GM12892 (cell line): ENCODE measurements at regions not wholly inside any gene's neighbourhood (a gene's known extent, or its start where the extent isn't known, plus 50 kb on each side); places are given as distances from the start of the nearest gene placed in this dataset.

Experiments
- DNase-seq: peaks from one replicate; pipeline ENCODE4 v3.0.0; 2011; ENCODE audit not compliant: insufficient read length
- FAIRE-seq: peaks from 2 replicates; lab custom pipeline; 2011; peaks lifted over from hg19 to GRCh38; lab: Jason Lieb, UNC
- POLR2A ChIP-seq: IDR thresholded peaks from 2 replicates; pipeline ENCODE4 v1.6.1; 2011; ENCODE audit warnings: low read depth, low read length, control low read depth
- POLR2AphosphoS5 ChIP-seq: IDR thresholded peaks from 2 replicates; pipeline ENCODE4 v1.6.1; 2011; ENCODE audit warnings: low read depth, low read length, control low read depth
- TAF1 ChIP-seq: IDR thresholded peaks from 2 replicates; pipeline ENCODE4 v1.6.1; 2011; ENCODE audit warnings: low read depth, mild to moderate bottlenecking, control low read depth, low read length, borderline replicate concordance

- no peak for FAIRE-seq
- TF ChIP-seq POLR2A (no peak), POLR2AphosphoS5 (no peak), TAF1 (no peak)
- no peak for DNase-seq
These were observed 427.0 kb upstream of the CPEB2 start for GRCh38 chr4:14575289-14575688.

- no peak for TF ChIP-seq POLR2AphosphoS5
- TF ChIP-seq POLR2A: no peak
- TF ChIP-seq TAF1: no peak
- FAIRE-seq: no peak
- DNase-seq: no peak
These were observed 426.4 kb upstream of the CPEB2 start for GRCh38 chr4:14575919-14576318.

GRCh38 chr4:14580061-14580460, 422.2 kb upstream of the CPEB2 start:
- FAIRE-seq: no peak
- no peak for TF ChIP-seq POLR2AphosphoS5
- TF ChIP-seq POLR2A: no peak
- no peak for TF ChIP-seq TAF1
- no peak for DNase-seq

GRCh38 chr4:14581741-14582140, 420.5 kb upstream of the CPEB2 start:
- TF ChIP-seq POLR2A (no peak), POLR2AphosphoS5 (no peak), TAF1 (no peak)
- FAIRE-seq (no peak), DNase-seq (no peak)

- DNase-seq: no peak
- TF ChIP-seq POLR2A: no peak
- TF ChIP-seq TAF1: no peak
- no peak for TF ChIP-seq POLR2AphosphoS5
- no peak for FAIRE-seq
These were observed 419.6 kb upstream of the CPEB2 start for GRCh38 chr4:14582677-14583076.

- TF ChIP-seq TAF1 (no peak), POLR2A (no peak), POLR2AphosphoS5 (no peak)
- no peak for FAIRE-seq
- no peak for DNase-seq
These were observed 418.9 kb upstream of the CPEB2 start for GRCh38 chr4:14583331-14583730.

- FAIRE-seq (no peak), DNase-seq (no peak)
- TF ChIP-seq TAF1 (no peak), POLR2AphosphoS5 (no peak), POLR2A (no peak)
These were observed 418.5 kb upstream of the CPEB2 start for GRCh38 chr4:14583752-14584151.

GRCh38 chr4:14592950-14593349, 409.3 kb upstream of the CPEB2 start:
- TF ChIP-seq POLR2AphosphoS5: no peak
- no peak for TF ChIP-seq POLR2A
- TF ChIP-seq TAF1: no peak
- FAIRE-seq (no peak), DNase-seq (no peak)

- FAIRE-seq (no peak), DNase-seq (no peak)
- no peak for TF ChIP-seq TAF1
- TF ChIP-seq POLR2AphosphoS5: no peak
- TF ChIP-seq POLR2A: no peak
These were observed 406.3 kb upstream of the CPEB2 start for GRCh38 chr4:14596028-14596427.

- no peak for DNase-seq
- TF ChIP-seq POLR2AphosphoS5: no peak
- TF ChIP-seq TAF1: no peak
- no peak for TF ChIP-seq POLR2A
- FAIRE-seq: no peak
These were observed 405.8 kb upstream of the CPEB2 start for GRCh38 chr4:14596437-14596836.

GRCh38 chr4:14596904-14597303, 405.4 kb upstream of the CPEB2 start:
- FAIRE-seq (no peak), DNase-seq (no peak)
- TF ChIP-seq TAF1: no peak
- no peak for TF ChIP-seq POLR2AphosphoS5
- no peak for TF ChIP-seq POLR2A

- FAIRE-seq: no peak
- no peak for TF ChIP-seq POLR2AphosphoS5
- TF ChIP-seq TAF1: no peak
- no peak for TF ChIP-seq POLR2A
- DNase-seq: no peak
These were observed 400.1 kb upstream of the CPEB2 start for GRCh38 chr4:14602206-14602605.

GRCh38 chr4:14607001-14607400, 395.3 kb upstream of the CPEB2 start:
- DNase-seq: no peak
- no peak for FAIRE-seq
- TF ChIP-seq TAF1 (no peak), POLR2AphosphoS5 (no peak), POLR2A (no peak)
